ENCODE measurements at regions not wholly inside any gene's neighbourhood (a gene's known extent, or its start where the extent isn't known, plus 50 kb on each side); places are given as distances from the start of the nearest gene placed in this dataset.

DNA sequence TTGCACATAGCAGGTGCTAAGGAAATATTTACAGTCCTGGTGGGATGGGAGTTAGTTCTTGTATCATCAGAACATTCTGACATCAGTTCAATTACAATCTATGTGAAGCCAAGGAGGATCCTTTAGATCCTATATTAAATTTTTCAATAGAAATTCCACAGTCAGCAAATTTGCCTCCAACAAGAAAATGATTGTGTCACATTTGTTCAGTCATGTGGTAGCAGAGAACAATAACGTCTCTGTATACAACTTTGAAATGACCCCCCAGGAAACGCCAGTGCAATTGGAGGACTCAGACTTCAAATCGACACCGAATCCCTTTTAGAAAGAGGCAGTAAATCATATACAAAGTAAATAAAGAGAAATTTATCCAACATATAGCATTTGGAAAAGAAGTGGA lies 392.1 kb downstream of the DTWD2 start:
- H3K79me2 ChIP-seq (ENCODE audit: insufficient read depth, low read depth, low read length), result no peaks in the 10 kb centered on the region
- CTCF ChIA-PET (ENCODE audit: unreplicated experiment), result no interaction called here
- H3K4me1 ChIP-seq (ENCODE audit: insufficient read depth, low read length, poor library complexity, severe bottlenecking), result no peaks in the 10 kb centered on the region
- H3K4me3 ChIP-seq (ENCODE audit: low read depth, low read length, poor library complexity, severe bottlenecking), result no peak overlapping the region
- H3K9me2 ChIP-seq (ENCODE audit: insufficient read depth, low read length), result no peaks in the 10 kb centered on the region
- intact Hi-C loops (cut with micrococcal nuclease; ENCODE audit: unreplicated experiment), result no loop called here
- TF ChIP-seq EZH2phosphoT487 (IDR thresholded peaks at IDR 0.05; ENCODE audit: borderline replicate concordance, low read depth, low read length) (no peak), CTCF (conservative IDR thresholded peaks at IDR 0.05; ENCODE audit: low read length) (no peak)
- H3K4me2 ChIP-seq (ENCODE audit: low read length), result no peak overlapping the region
- POLR2A ChIA-PET, result no interaction called here
- no peak overlapping the region for H2AFZ ChIP-seq (ENCODE audit: low read length)
- no peaks in the 10 kb centered on the region for H4K20me1 ChIP-seq (ENCODE audit: insufficient read depth, low read length)
- DNase-seq (ENCODE audit: low spot score), result no peak
- no peak overlapping the region for H3K27ac ChIP-seq (ENCODE audit: low read depth, low read length, poor library complexity, severe bottlenecking)
- no TSS peak for BruUV-seq (replicated peaks)
- no peaks in the 10 kb centered on the region for H3K9me3 ChIP-seq (ENCODE audit: low read length)
- no peaks in the 10 kb centered on the region for H3K36me3 ChIP-seq (ENCODE audit: insufficient read depth, low read length)

GRCh38 chr5:118593003-118593328 lies 395.4 kb downstream of the DTWD2 start:
- intact Hi-C loops (cut with micrococcal nuclease; ENCODE audit: unreplicated experiment), result no loop called here
- H3K36me3 ChIP-seq (ENCODE audit: insufficient read depth, low read length), result no peaks in the 10 kb centered on the region
- H3K4me1 ChIP-seq (ENCODE audit: insufficient read depth, low read length, poor library complexity, severe bottlenecking), result no peaks in the 10 kb centered on the region
- no TSS peak for BruUV-seq (replicated peaks)
- no peak overlapping the region for H3K4me3 ChIP-seq (ENCODE audit: low read depth, low read length, poor library complexity, severe bottlenecking)
- H4K20me1 ChIP-seq (ENCODE audit: insufficient read depth, low read length), result no peaks in the 10 kb centered on the region
- ChIA-PET POLR2A (no interaction called here), CTCF (ENCODE audit: unreplicated experiment) (no interaction called here)
- TF ChIP-seq CTCF (conservative IDR thresholded peaks at IDR 0.05; ENCODE audit: low read length), result peak; percentile 58
- TF ChIP-seq EZH2phosphoT487 (IDR thresholded peaks at IDR 0.05; ENCODE audit: borderline replicate concordance, low read depth, low read length), result no peak
- no peaks in the 10 kb centered on the region for H3K9me2 ChIP-seq (ENCODE audit: insufficient read depth, low read length)
- no peak overlapping the region for H2AFZ ChIP-seq (ENCODE audit: low read length)
- peak; percentile 16 for DNase-seq (ENCODE audit: low spot score)
- H3K27ac ChIP-seq (ENCODE audit: low read depth, low read length, poor library complexity, severe bottlenecking), result no peak overlapping the region
- H3K79me2 ChIP-seq (ENCODE audit: insufficient read depth, low read depth, low read length), result no peaks in the 10 kb centered on the region
- no peak overlapping the region for H3K4me2 ChIP-seq (ENCODE audit: low read length)
- no peaks in the 10 kb centered on the region for H3K9me3 ChIP-seq (ENCODE audit: low read length)

DNA sequence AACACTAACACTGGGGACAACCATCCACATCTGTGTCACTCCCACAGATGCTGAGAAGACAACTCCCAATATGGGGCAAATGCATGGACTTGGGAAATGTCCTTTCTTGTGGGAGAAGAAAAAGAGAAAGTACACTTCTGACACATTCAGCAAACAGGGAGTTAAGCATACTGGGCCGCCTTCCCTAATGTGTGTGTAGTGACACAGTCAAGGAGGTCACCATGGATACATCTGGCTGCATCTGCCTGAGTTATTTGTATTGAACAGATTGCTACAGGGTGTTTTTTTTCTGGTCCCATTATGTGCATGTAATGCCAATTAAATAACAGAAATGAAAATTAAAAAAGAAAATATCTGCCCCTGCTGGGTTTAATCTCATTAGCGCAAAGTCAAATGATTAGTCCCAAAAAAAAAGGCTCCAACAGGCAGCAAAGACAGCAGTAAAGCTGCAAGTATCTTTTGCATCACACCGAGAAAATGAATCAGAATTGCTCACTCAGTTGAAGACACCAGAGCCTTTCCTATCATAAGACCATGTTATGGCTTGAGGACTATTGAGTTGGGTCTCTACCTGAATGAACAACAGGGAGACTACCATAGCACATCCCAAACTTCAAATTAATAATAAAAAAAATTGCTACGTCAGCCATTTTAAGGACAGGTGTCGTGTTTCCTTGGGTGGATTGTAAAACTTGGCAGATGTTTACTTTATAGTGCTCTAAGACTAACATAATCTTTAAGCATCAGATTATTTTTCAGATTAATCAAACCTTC lies 395.9 kb downstream of the DTWD2 start:
- TF ChIP-seq EZH2phosphoT487 (IDR thresholded peaks at IDR 0.05; ENCODE audit: borderline replicate concordance, low read depth, low read length) (no peak), CTCF (conservative IDR thresholded peaks at IDR 0.05; ENCODE audit: low read length) (no peak)
- H3K4me3 ChIP-seq (ENCODE audit: low read depth, low read length, poor library complexity, severe bottlenecking), result no peak overlapping the region
- H3K4me2 ChIP-seq (ENCODE audit: low read length), result no peak overlapping the region
- H3K36me3 ChIP-seq (ENCODE audit: insufficient read depth, low read length), result no peaks in the 10 kb centered on the region
- CTCF ChIA-PET (ENCODE audit: unreplicated experiment), result no interaction called here
- H3K79me2 ChIP-seq (ENCODE audit: insufficient read depth, low read depth, low read length), result no peaks in the 10 kb centered on the region
- H3K4me1 ChIP-seq (ENCODE audit: insufficient read depth, low read length, poor library complexity, severe bottlenecking), result no peaks in the 10 kb centered on the region
- H3K27ac ChIP-seq (ENCODE audit: low read depth, low read length, poor library complexity, severe bottlenecking), result no peak overlapping the region
- BruUV-seq (replicated peaks), result no TSS peak
- POLR2A ChIA-PET, result interaction anchor here (0.6 kb wide), 1 partner anchor 1854 kb away, joined by 3 read pairs; no protein-coding TSS in a partner anchor
- no peaks in the 10 kb centered on the region for H4K20me1 ChIP-seq (ENCODE audit: insufficient read depth, low read length)
- H3K9me3 ChIP-seq (ENCODE audit: low read length), result no peaks in the 10 kb centered on the region
- H2AFZ ChIP-seq (ENCODE audit: low read length), result no peak overlapping the region
- intact Hi-C loops (cut with micrococcal nuclease; ENCODE audit: unreplicated experiment), result no loop called here
- DNase-seq (ENCODE audit: low spot score), result no peak
- H3K9me2 ChIP-seq (ENCODE audit: insufficient read depth, low read length), result no peaks in the 10 kb centered on the region
